Spleen (tissue), 11 donors: ENCODE measurements at regions not wholly inside any gene's neighbourhood (a gene's known extent, or its start where the extent isn't known, plus 50 kb on each side); places are given as distances from the start of the nearest gene placed in this dataset.

Experiments
- DNase-seq: peaks from one replicate; pipeline ENCODE4 v3.0.0-alpha.2; 2020
- H3K27ac ChIP-seq, 8 donors: fragments of 200-600 bp; sonication (generic) in 7 of 8; 1 replicate in 4 of 8; 2 replicates in 4 of 8; pipeline versions ENCODE4 v1.5.0 to v1.8.0; 2016 to 2021; ENCODE audit warnings: inconsistent platforms in 4 of 8, mild to moderate bottlenecking in 4 of 8, moderate library complexity in 1 of 8
- H3K27me3 ChIP-seq, 7 donors: fragments of 200-600 bp; sonication (generic) in 6 of 7; replicated peaks in 1 of 7; 1 replicate in 4 of 7; 2 replicates in 3 of 7; pipeline versions ENCODE4 v1.5.0 to v1.8.0; 2016 to 2021; ENCODE audit warnings: inconsistent platforms in 3 of 7, mild to moderate bottlenecking in 1 of 7
- H3K36me3 ChIP-seq, 6 donors: fragments of 200-600 bp; sonication (generic) in 5 of 6; 1 replicate in 4 of 6; 2 replicates in 2 of 6; pipeline versions ENCODE4 v1.5.0 to v1.8.0; 2016 to 2021; ENCODE audit warnings: inconsistent platforms in 2 of 6
- H3K4me1 ChIP-seq, 6 donors: fragments of 200-600 bp; sonication (generic) in 5 of 6; 1 replicate in 3 of 6; 2 replicates in 3 of 6; pipeline versions ENCODE4 v1.5.0 to v1.8.0; 2016 to 2021; ENCODE audit warnings: inconsistent platforms in 3 of 6
- H3K4me3 ChIP-seq, 8 donors: fragments of 200-600 bp; sonication (generic) in 7 of 8; 1 replicate in 4 of 8; 2 replicates in 4 of 8; pipeline versions ENCODE4 v1.5.0 to v1.8.0; 2016 to 2021; ENCODE audit warnings: inconsistent platforms in 4 of 8, mild to moderate bottlenecking in 4 of 8, moderate library complexity in 2 of 8
- H3K9me3 ChIP-seq, 8 donors: fragments of 200-600 bp; sonication (generic) in 7 of 8; 1 replicate in 4 of 8; 2 replicates in 4 of 8; pipeline versions ENCODE4 v1.5.0 to v1.8.0; 2016 to 2021; ENCODE audit warnings: inconsistent platforms in 4 of 8
- CTCF ChIP-seq, 11 experiments: fragments of 200-600 bp in 7 of 11; fragments of 450-650 bp in 4 of 11; sonication (generic) in 4 of 11; IDR thresholded peaks in 8 of 11; conservative IDR thresholded peaks in 3 of 11; 1 replicate in 7 of 11; 2 replicates in 4 of 11; pipeline versions ENCODE4 v1.4.0 to v1.8.0; 2016 to 2021; ENCODE audit warnings: antibody characterized with exemption in 11 of 11, inconsistent platforms in 4 of 11, mild to moderate bottlenecking in 1 of 11
- POLR2A ChIP-seq, 3 donors: fragments of 450-650 bp; IDR thresholded peaks; one replicate each; pipeline ENCODE4 v1.5.1; 2017; ENCODE audit warnings: antibody characterized with exemption in 3 of 3, mild to moderate bottlenecking in 1 of 3
- POLR2AphosphoS5 ChIP-seq, 3 donors: sonication (generic); formaldehyde crosslinking; IDR thresholded peaks; one replicate each; pipeline ENCODE4 v1.5.1; 2017; ENCODE audit warnings: antibody characterized with exemption in 3 of 3
- WGBS, 5 donors: extraction: QIAGEN DNeasy Blood & Tissue Kit in 3 of 5; methylation state at CpG; one replicate each; pipeline versions ENCODE4 v1.1.5 to v1.1.7; 2013 to 2018; 5-methylcytosine and 5-hydroxymethylcytosine counted together
- intact Hi-C: fragments of 100-400 bp; cut with DNase I; formaldehyde crosslinking; loops from one replicate; pipeline ENCODE4 v1.15.0; 2023; ENCODE audit warnings: low total_unique reads
- microRNA-seq, 3 donors: library from miRNA; unstranded; fragments of <30 nt; microRNA quantifications; one replicate each; pipeline versions ENCODE4 to v1.1.0, GENCODE V29; 2019 to 2020
- small RNA-seq, 4 donors: library from RNA; depleted of rRNA; stranded (forward); fragments of <200 nt; gene quantifications; one replicate each; pipeline ENCODE3, GENCODE V24; 2016
- donor health status: healthy with polysubstance abuse.
- donor health status: DM: no; HTN: no; CAD: no; lungs with moderate emphysema.
- donor health status: DM: no; HTN: no; CAD: no.
- donor health status: Bipolar disorder and iron deficiency.
- donor health status: healthy.
- donor health status: DM: no; HTN: no; CAD: no.
- donor health status: DM: yes; HTN: yes; CAD: no.

DNA sequence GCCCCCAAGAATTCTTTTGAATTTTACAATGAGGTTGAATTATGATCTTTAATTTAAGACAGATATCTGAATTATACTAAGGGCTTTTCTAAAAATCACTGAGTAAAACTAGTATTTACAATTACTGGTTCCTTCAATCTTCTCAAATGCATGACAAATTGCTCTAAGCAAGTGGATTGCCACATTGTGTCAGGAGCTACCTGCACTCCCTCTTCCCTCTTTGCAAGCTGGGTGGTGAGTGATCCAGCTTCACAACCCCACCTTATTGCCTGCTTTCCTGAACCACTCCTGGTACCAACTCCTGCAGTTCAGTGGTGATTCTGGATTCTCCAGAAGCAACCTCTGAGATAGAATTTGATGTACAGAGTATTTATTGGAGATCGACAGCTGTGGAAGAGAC, 49.9 kb upstream of the SERP2 start:
- intact Hi-C loops, result no loop called here
- no peak for TF ChIP-seq CTCF (IDR thresholded peaks at IDR 0.05 in 8 of 11, conservative IDR thresholded peaks at IDR 0.05 in 3 of 11)
- TF ChIP-seq POLR2AphosphoS5 (IDR thresholded peaks at IDR 0.05), result no peak
- no peak for TF ChIP-seq POLR2A (IDR thresholded peaks at IDR 0.05)
- Histone ChIP-seq H3K27ac (no peak overlapping the region), H3K9me3 (peaks cover 0 to 11% (median 0%) of the 10 kb centered on the region in 8 donors), H3K27me3 (no peaks in the 10 kb centered on the region), H3K4me3 (no peak overlapping the region), H3K36me3 (no peaks in the 10 kb centered on the region), H3K4me1 (no peaks in the 10 kb centered on the region)
- 94 to 100% (median 97%) methylated on average over 1 of the region's 1 CpG for WGBS, 5 donors
- DNase-seq, result no peak

Small RNAs in the stretch of these regions (microRNA-seq; reads per million reads assigned to microRNA genes)
- 0 reads per million in 3 donors for gene MIR8079

Small RNAs in the stretch of these regions (small RNA-seq; reads per million reads assigned to genes)
- gene MIR8079, result 0 reads per million in 4 donors
